ENCODE measurements at regions not wholly inside any gene's neighbourhood (a gene's known extent, or its start where the extent isn't known, plus 50 kb on each side); places are given as distances from the start of the nearest gene placed in this dataset.
"Not testable (repeated sequence)": the region's sequence is repeated elsewhere in the genome, so short reads cannot be mapped to it uniquely, and the experiment has no call there.

DNA sequence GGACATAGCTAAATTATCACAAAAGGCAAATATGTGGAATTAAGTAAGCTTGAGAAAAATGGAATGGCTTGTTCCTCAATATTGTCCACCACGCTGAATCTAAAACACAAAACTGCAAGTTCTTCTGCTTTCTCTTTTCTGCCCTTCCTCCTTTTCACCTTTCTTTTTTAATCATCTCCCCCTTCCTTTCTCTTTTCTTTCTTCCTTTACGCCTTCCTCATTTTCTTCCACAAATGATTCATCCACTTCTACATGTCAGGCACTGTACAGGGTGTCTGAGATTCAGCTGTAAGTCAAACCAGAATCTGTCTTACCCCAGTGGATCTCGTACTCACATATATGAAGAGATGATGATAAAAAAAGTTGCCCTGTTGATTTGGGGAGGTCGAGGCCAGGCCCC, 1182.5 kb downstream of the MRPL39 start:
- TF ChIP-seq, protein P1, sequence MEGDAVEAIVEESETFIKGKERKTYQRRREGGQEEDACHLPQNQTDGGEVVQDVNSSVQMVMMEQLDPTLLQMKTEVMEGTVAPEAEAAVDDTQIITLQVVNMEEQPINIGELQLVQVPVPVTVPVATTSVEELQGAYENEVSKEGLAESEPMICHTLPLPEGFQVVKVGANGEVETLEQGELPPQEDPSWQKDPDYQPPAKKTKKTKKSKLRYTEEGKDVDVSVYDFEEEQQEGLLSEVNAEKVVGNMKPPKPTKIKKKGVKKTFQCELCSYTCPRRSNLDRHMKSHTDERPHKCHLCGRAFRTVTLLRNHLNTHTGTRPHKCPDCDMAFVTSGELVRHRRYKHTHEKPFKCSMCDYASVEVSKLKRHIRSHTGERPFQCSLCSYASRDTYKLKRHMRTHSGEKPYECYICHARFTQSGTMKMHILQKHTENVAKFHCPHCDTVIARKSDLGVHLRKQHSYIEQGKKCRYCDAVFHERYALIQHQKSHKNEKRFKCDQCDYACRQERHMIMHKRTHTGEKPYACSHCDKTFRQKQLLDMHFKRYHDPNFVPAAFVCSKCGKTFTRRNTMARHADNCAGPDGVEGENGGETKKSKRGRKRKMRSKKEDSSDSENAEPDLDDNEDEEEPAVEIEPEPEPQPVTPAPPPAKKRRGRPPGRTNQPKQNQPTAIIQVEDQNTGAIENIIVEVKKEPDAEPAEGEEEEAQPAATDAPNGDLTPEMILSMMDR (IDR thresholded peaks at IDR 0.05) = no peak
- TF ChIP-seq POLR2A (IDR thresholded peaks at IDR 0.05) = no peak
- no peaks in the 10 kb centered on the region for H3K4me1 ChIP-seq
- 33 to 54% methylated on average over 4 of the region's 4 CpGs for WGBS, 2 donors
- H3K27ac ChIP-seq = no peak overlapping the region
- ATAC-seq (no peak), DNase-seq (no peak)
- intact Hi-C loops (cut with DNase I) = no loop called here
- no peaks in the 10 kb centered on the region for H3K36me3 ChIP-seq (replicated peaks in 1 of 2; ENCODE audit: insufficient read depth in 1 of 2, low read depth in 2 of 2)
- H3K9me3 ChIP-seq = peaks cover 0 to 3% (median 0%) of the 10 kb centered on the region in 3 donors
- H3K4me3 ChIP-seq = no peak overlapping the region
- H3K27me3 ChIP-seq = no peaks in the 10 kb centered on the region

DNA sequence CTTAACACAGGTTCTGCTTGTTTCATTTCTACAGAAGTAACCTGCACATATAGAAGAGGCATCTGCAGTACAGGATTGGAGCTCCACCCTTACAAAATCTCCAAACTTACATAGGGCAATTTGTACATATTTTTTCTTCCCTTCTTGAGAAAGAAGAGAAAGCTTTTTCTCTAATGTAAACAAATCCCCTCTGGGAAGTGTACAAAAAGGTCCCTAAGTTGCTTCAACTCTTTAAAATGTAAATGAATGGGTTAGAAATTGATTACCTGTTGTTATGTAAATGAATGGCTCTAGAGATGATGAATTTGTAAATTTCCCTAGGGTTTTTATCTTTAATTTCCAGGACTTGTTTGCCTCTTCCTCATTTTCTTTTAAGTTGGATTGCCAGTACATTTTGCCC, 1183.7 kb downstream of the MRPL39 start:
- TF ChIP-seq, protein P1 (IDR thresholded peaks at IDR 0.05) = no peak
- no peak for TF ChIP-seq POLR2A (IDR thresholded peaks at IDR 0.05)
- Histone ChIP-seq H3K27me3 (no peaks in the 10 kb centered on the region), H3K4me3 (no peak overlapping the region), H3K9me3 (peaks cover 0 to 15% (median 0%) of the 10 kb centered on the region in 3 donors), H3K36me3 (replicated peaks in 1 of 2; ENCODE audit: insufficient read depth in 1 of 2, low read depth in 2 of 2) (no peaks in the 10 kb centered on the region), H3K4me1 (no peaks in the 10 kb centered on the region), H3K27ac (no peak overlapping the region)
- no peak for DNase-seq
- intact Hi-C loops (cut with DNase I) = no loop called here
- ATAC-seq = no peak

DNA sequence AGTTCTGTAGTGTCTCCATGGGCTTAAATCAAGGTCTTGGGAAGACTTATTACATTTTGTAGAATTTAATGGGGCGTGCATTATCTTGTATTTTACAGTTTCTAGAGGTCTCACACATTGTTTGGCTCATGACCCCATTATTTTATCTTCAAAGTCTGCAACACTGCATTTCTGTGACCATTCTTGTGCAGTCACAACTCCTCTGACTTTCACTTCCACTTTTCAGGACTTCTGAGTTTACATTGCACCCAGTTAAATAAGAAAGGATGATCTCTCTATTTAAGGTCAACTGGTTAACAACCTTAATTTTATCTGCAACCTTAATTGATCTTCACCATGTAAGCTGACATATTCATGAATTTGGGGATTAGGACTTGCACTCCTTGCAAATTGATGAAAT, 1186.6 kb downstream of the MRPL39 start:
- DNase-seq (no peak), ATAC-seq (no peak)
- H3K27ac ChIP-seq = no peak overlapping the region
- H3K9me3 ChIP-seq = peaks cover 0 to 20% (median 0%) of the 10 kb centered on the region in 3 donors
- no peak overlapping the region for H3K4me3 ChIP-seq
- 37 to 41% methylated on average over 1 of the region's 1 CpG for WGBS, 2 donors
- intact Hi-C loops (cut with DNase I) = no loop called here
- no peaks in the 10 kb centered on the region for H3K27me3 ChIP-seq
- H3K36me3 ChIP-seq (replicated peaks in 1 of 2; ENCODE audit: insufficient read depth in 1 of 2, low read depth in 2 of 2) = no peaks in the 10 kb centered on the region
- no peaks in the 10 kb centered on the region for H3K4me1 ChIP-seq
- TF ChIP-seq POLR2A (IDR thresholded peaks at IDR 0.05) = no peak
- TF ChIP-seq, protein P1 (IDR thresholded peaks at IDR 0.05) = no peak

DNA sequence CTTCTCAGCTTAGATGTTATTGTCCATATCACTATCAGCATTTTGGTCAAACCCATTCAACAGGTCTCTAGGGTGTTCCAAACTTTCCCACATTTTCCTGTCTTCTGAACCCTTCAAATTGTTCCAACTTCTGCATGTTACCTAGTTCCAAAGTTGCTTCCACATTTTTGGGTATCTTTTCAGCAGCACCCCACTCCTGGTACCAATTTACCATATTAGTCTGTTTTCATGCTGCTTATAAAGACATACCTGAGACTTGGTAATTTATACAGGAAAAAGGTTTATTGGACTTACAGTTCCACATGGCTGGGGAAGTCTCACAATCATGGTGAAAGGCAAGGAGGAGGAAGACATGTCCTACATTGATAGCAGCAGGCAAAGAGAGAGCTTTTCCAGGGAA, 1187.6 kb downstream of the MRPL39 start:
- intact Hi-C loops (cut with DNase I); ATAC-seq: not testable (repeated sequence)

DNA sequence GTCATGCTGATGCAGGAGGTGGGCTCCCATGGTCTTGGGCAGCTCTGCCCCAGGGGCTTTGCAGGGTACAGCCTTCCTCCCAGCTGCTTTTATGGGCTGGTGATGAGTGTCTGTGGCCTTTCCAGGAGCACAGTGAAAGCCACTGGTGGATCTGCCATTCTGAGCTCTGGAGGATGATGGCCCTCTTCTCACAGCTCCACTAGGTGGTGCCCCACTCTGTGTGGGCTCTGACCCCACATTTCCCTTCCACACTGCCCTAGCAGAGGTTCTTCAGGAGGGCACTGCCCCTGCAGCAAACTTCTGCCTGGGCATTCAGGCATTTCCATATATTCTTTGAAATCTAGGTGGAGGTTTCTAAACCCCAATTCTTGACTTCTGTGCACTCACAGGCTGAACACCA, 1188.6 kb downstream of the MRPL39 start:
- no peak overlapping the region for H3K27ac ChIP-seq
- ATAC-seq (no peak), DNase-seq (no peak)
- H3K4me1 ChIP-seq = no peaks in the 10 kb centered on the region
- TF ChIP-seq, protein P1 (IDR thresholded peaks at IDR 0.05) = no peak
- TF ChIP-seq POLR2A (IDR thresholded peaks at IDR 0.05) = no peak
- peaks cover 0 to 20% (median 0%) of the 10 kb centered on the region in 3 donors for H3K9me3 ChIP-seq
- no peaks in the 10 kb centered on the region for H3K36me3 ChIP-seq (replicated peaks in 1 of 2; ENCODE audit: insufficient read depth in 1 of 2, low read depth in 2 of 2)
- H3K27me3 ChIP-seq = no peaks in the 10 kb centered on the region
- intact Hi-C loops (cut with DNase I) = no loop called here
- no peak overlapping the region for H3K4me3 ChIP-seq

More for the DNA sequence above, 1187.6 kb downstream of the MRPL39 start:
- not testable (repeated sequence) for H3K4me1 ChIP-seq; H3K4me3 ChIP-seq; H3K27ac ChIP-seq; DNase-seq; H3K27me3 ChIP-seq; H3K36me3 ChIP-seq (replicated peaks in 1 of 2; ENCODE audit: insufficient read depth in 1 of 2, low read depth in 2 of 2)
- peaks cover 0 to 20% (median 0%) of the 10 kb centered on the region in 3 donors for H3K9me3 ChIP-seq

Measured in body of pancreas (tissue), 4 donors.